ENCODE measurements at regions not wholly inside any gene's neighbourhood (a gene's known extent, or its start where the extent isn't known, plus 50 kb on each side); places are given as distances from the start of the nearest gene placed in this dataset.

GRCh38 chr9:29393064-29393463 is 1819.8 kb upstream of the C9orf72 start:
- ATAC-seq = no peak

More at GRCh38 chr9:29393064-29393463, 1819.8 kb upstream of the C9orf72 start:
- BruUV-seq (replicated peaks) = no TSS peak
- no peak overlapping the region for H2AFZ ChIP-seq (ENCODE audit: low read depth, low read length, poor library complexity, severe bottlenecking)
- H3K4me2 ChIP-seq (ENCODE audit: low read length) = no peak overlapping the region
- TF ChIP-seq SRF (IDR thresholded peaks at IDR 0.05; ENCODE audit: low read depth) (no peak), ZNF274 (IDR thresholded peaks at IDR 0.05; ENCODE audit: low read depth, low read length) (no peak), CEBPB (IDR thresholded peaks at IDR 0.05; ENCODE audit: low read depth) (no peak), REST (IDR thresholded peaks at IDR 0.05; ENCODE audit: low read depth) (no peak), EGR1 (IDR thresholded peaks at IDR 0.05; ENCODE audit: low read depth) (no peak), EZH2phosphoT487 (IDR thresholded peaks at IDR 0.05; ENCODE audit: borderline replicate concordance) (no peak)
- TF ChIP-seq, protein P1, sequence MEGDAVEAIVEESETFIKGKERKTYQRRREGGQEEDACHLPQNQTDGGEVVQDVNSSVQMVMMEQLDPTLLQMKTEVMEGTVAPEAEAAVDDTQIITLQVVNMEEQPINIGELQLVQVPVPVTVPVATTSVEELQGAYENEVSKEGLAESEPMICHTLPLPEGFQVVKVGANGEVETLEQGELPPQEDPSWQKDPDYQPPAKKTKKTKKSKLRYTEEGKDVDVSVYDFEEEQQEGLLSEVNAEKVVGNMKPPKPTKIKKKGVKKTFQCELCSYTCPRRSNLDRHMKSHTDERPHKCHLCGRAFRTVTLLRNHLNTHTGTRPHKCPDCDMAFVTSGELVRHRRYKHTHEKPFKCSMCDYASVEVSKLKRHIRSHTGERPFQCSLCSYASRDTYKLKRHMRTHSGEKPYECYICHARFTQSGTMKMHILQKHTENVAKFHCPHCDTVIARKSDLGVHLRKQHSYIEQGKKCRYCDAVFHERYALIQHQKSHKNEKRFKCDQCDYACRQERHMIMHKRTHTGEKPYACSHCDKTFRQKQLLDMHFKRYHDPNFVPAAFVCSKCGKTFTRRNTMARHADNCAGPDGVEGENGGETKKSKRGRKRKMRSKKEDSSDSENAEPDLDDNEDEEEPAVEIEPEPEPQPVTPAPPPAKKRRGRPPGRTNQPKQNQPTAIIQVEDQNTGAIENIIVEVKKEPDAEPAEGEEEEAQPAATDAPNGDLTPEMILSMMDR (IDR thresholded peaks at IDR 0.05 in 2 of 3, conservative IDR thresholded peaks at IDR 0.05 in 1 of 3; ENCODE audit: borderline replicate concordance in 1 of 3, insufficient read depth in 1 of 3, low read depth in 2 of 3, low read length in 2 of 3) = no peak
- no peaks in the 10 kb centered on the region for H4K20me1 ChIP-seq (ENCODE audit: insufficient read depth)
- H3K9ac ChIP-seq (ENCODE audit: low read length) = no peak overlapping the region
- ChIA-PET RAD21 (ENCODE audit: low non-redundant PET in 1 of 2, low total read pairs in 2 of 2, uncharacterized antibody in 2 of 2, unreplicated experiment in 2 of 2) (no interaction called here), CTCF (no interaction called here), POLR2A (no interaction called here)
- H3K27ac ChIP-seq (ENCODE audit: low read depth, low read length) = no peak overlapping the region
- no peak overlapping the region for H3K4me3 ChIP-seq (replicated peaks in 1 of 2; ENCODE audit: low read depth in 1 of 2, low read length in 2 of 2)
- intact Hi-C loops (cut with micrococcal nuclease) = no loop called here
- no peaks in the 10 kb centered on the region for H3K4me1 ChIP-seq (ENCODE audit: control insufficient read depth in 1 of 2, insufficient read depth in 2 of 2, low read length in 2 of 2)
- H3K79me2 ChIP-seq (ENCODE audit: insufficient read depth, low read length) = no peaks in the 10 kb centered on the region
- no peaks in the 10 kb centered on the region for H3K27me3 ChIP-seq (ENCODE audit: insufficient read depth, low read length)
- no peaks in the 10 kb centered on the region for H3K36me3 ChIP-seq (ENCODE audit: control insufficient read depth in 1 of 2, insufficient read depth in 2 of 2, low read length in 2 of 2)
- DNase-seq (ENCODE audit: low read depth, low spot score) = no peak
- H3K9me2 ChIP-seq (ENCODE audit: insufficient read depth) = no peaks in the 10 kb centered on the region
- no peaks in the 10 kb centered on the region for H3K9me3 ChIP-seq (ENCODE audit: control insufficient read depth in 1 of 2, insufficient read depth in 1 of 2, low read depth in 1 of 2, low read length in 2 of 2)
